HFFc6 (cell line): ENCODE measurements at regions not wholly inside any gene's neighbourhood (a gene's known extent, or its start where the extent isn't known, plus 50 kb on each side); places are given as distances from the start of the nearest gene placed in this dataset.

Source experiments
- DNase-seq: peaks from one replicate; pipeline ENCODE4 v3.0.0-alpha.2; 2018
- H3K27ac Mint-ChIP-seq: 2 replicates; pipeline ENCODE4 v1.8.0; 2020; ENCODE audit warnings: mild to moderate bottlenecking, mixed read lengths
- H3K27me3 Mint-ChIP-seq: 2 replicates; pipeline ENCODE4 v1.8.0; 2021; ENCODE audit warnings: mild to moderate bottlenecking, moderate library complexity, mixed read lengths; ENCODE audit not compliant: insufficient read depth
- H3K36me3 Mint-ChIP-seq: 2 replicates; pipeline ENCODE4 v1.8.0; 2021; ENCODE audit warnings: low read depth, mixed read lengths
- H3K4me1 Mint-ChIP-seq: 2 replicates; pipeline ENCODE4 v1.8.0; 2020; ENCODE audit warnings: low read depth, mixed read lengths
- H3K4me3 Mint-ChIP-seq: 2 replicates; pipeline ENCODE4 v1.8.0; 2020; ENCODE audit warnings: mild to moderate bottlenecking, moderate library complexity, mixed read lengths
- H3K9me3 Mint-ChIP-seq: 2 replicates; pipeline ENCODE4 v1.8.0; 2020; ENCODE audit warnings: mild to moderate bottlenecking, mixed read lengths
- CTCF ChIP-seq: fragments of 200-600 bp; sonication (generic); IDR thresholded peaks from 2 replicates; pipeline ENCODE4 v1.5.0; 2021; ENCODE audit warnings: antibody characterized with exemption, mild to moderate bottlenecking

DNA sequence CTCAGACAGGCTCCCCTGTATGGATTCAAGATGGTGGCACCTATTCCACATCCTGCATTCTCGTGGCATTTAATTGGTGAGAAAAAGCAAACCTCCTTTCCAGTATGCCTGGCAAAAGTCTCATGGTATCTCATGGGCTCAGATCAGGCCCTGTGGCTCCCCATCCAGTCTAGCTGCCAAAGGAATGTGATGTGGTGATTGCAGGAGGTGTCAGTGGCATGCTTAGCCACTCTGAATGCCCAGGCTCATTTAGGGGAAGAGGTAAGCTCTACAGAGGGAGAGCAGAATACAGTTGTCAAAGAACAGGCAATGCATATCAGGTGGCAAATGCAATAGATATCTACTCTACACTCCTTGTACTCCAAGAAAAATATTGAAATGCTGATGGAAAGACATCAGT, 146.7 kb downstream of the SPATA19 start:
- H3K9me3 Mint-ChIP-seq = peaks cover 57% of the 10 kb centered on the region
- H3K4me1 Mint-ChIP-seq = no peaks in the 10 kb centered on the region
- no peak for DNase-seq
- H3K27ac Mint-ChIP-seq = no peak overlapping the region
- no peak for TF ChIP-seq CTCF
- peaks cover 11% of the 10 kb centered on the region for H3K36me3 Mint-ChIP-seq
- H3K4me3 Mint-ChIP-seq = no peak overlapping the region
- no peaks in the 10 kb centered on the region; the same call in 1 of the 2 replicates for H3K27me3 Mint-ChIP-seq

DNA sequence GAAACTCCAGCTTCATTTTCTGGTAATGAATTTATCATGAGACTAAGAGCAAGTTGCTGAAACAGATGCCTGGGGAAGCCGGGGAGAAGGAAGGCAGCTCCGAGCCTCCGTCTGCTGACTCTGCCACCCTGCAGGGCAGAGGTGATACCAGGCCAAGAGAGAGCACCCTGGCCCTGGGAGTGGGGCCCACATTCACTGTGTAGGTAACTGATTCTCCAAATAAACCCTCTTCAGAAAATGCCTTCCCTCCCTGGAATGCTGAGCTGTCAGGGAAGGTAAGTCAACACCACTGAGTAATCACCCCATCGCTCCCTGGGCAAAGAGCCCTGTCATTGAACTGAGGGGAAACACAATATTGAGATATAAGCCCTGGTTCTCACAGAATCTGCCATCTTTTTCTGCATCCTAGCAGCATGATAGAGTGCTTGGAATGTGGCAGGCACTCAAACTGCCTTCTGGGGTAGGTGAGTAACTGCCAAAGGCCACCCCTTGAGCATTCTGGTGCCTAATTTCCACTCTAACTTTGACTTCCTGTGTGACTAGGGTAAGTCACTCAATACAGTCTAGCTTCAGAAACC, 147.6 kb downstream of the SPATA19 start:
- DNase-seq = no peak
- Mint-ChIP-seq H3K27ac (no peak overlapping the region), H3K4me3 (no peak overlapping the region), H3K4me1 (no peaks in the 10 kb centered on the region), H3K36me3 (peaks cover 11% of the 10 kb centered on the region), H3K27me3 (no peaks in the 10 kb centered on the region; the same call in 1 of the 2 replicates), H3K9me3 (peaks cover 55% of the 10 kb centered on the region)
- no peak for TF ChIP-seq CTCF

- Mint-ChIP-seq H3K4me1 (no peaks in the 10 kb centered on the region), H3K27me3 (no peaks in the 10 kb centered on the region; the same call in 1 of the 2 replicates), H3K4me3 (no peak overlapping the region), H3K36me3 (peaks cover 11% of the 10 kb centered on the region), H3K9me3 (peaks cover 54% of the 10 kb centered on the region), H3K27ac (no peak overlapping the region)
- DNase-seq = no peak
- TF ChIP-seq CTCF = no peak
Observed at GRCh38 chr11:133697161-133697560, 148.2 kb downstream of the SPATA19 start.

- no peak overlapping the region for H3K27ac Mint-ChIP-seq
- H3K27me3 Mint-ChIP-seq = no peaks in the 10 kb centered on the region; the same call in 1 of the 2 replicates
- TF ChIP-seq CTCF = no peak
- peaks cover 6% of the 10 kb centered on the region for H3K36me3 Mint-ChIP-seq
- H3K4me3 Mint-ChIP-seq = no peak overlapping the region
- no peak for DNase-seq
- no peaks in the 10 kb centered on the region for H3K4me1 Mint-ChIP-seq
- H3K9me3 Mint-ChIP-seq = peaks cover 60% of the 10 kb centered on the region
Observed at GRCh38 chr11:133695387-133695786, 149.9 kb downstream of the SPATA19 start.

- no peak for DNase-seq
- peaks cover 6% of the 10 kb centered on the region for H3K36me3 Mint-ChIP-seq
- H3K9me3 Mint-ChIP-seq = peaks cover 64% of the 10 kb centered on the region
- no peaks in the 10 kb centered on the region; the same call in 1 of the 2 replicates for H3K27me3 Mint-ChIP-seq
- no peaks in the 10 kb centered on the region for H3K4me1 Mint-ChIP-seq
- no peak overlapping the region for H3K27ac Mint-ChIP-seq
- no peak for TF ChIP-seq CTCF
- H3K4me3 Mint-ChIP-seq = no peak overlapping the region
Observed at GRCh38 chr11:133694701-133695100, 150.6 kb downstream of the SPATA19 start.
